Spleen (tissue), 11 donors: ENCODE measurements at regions not wholly inside any gene's neighbourhood (a gene's known extent, or its start where the extent isn't known, plus 50 kb on each side); places are given as distances from the start of the nearest gene placed in this dataset.

ENCODE experiments used
- DNase-seq: peaks from one replicate; pipeline ENCODE4 v3.0.0-alpha.2; 2020
- H3K27ac ChIP-seq, 8 donors: fragments of 200-600 bp; sonication (generic) in 7 of 8; 1 replicate in 4 of 8; 2 replicates in 4 of 8; pipeline versions ENCODE4 v1.5.0 to v1.8.0; 2016 to 2021; ENCODE audit warnings: inconsistent platforms in 4 of 8, mild to moderate bottlenecking in 4 of 8, moderate library complexity in 1 of 8
- H3K27me3 ChIP-seq, 7 donors: fragments of 200-600 bp; sonication (generic) in 6 of 7; replicated peaks in 1 of 7; 1 replicate in 4 of 7; 2 replicates in 3 of 7; pipeline versions ENCODE4 v1.5.0 to v1.8.0; 2016 to 2021; ENCODE audit warnings: inconsistent platforms in 3 of 7, mild to moderate bottlenecking in 1 of 7
- H3K36me3 ChIP-seq, 6 donors: fragments of 200-600 bp; sonication (generic) in 5 of 6; 1 replicate in 4 of 6; 2 replicates in 2 of 6; pipeline versions ENCODE4 v1.5.0 to v1.8.0; 2016 to 2021; ENCODE audit warnings: inconsistent platforms in 2 of 6
- H3K4me1 ChIP-seq, 6 donors: fragments of 200-600 bp; sonication (generic) in 5 of 6; 1 replicate in 3 of 6; 2 replicates in 3 of 6; pipeline versions ENCODE4 v1.5.0 to v1.8.0; 2016 to 2021; ENCODE audit warnings: inconsistent platforms in 3 of 6
- H3K4me3 ChIP-seq, 8 donors: fragments of 200-600 bp; sonication (generic) in 7 of 8; 1 replicate in 4 of 8; 2 replicates in 4 of 8; pipeline versions ENCODE4 v1.5.0 to v1.8.0; 2016 to 2021; ENCODE audit warnings: inconsistent platforms in 4 of 8, mild to moderate bottlenecking in 4 of 8, moderate library complexity in 2 of 8
- H3K9me3 ChIP-seq, 8 donors: fragments of 200-600 bp; sonication (generic) in 7 of 8; 1 replicate in 4 of 8; 2 replicates in 4 of 8; pipeline versions ENCODE4 v1.5.0 to v1.8.0; 2016 to 2021; ENCODE audit warnings: inconsistent platforms in 4 of 8
- CTCF ChIP-seq, 11 experiments: fragments of 200-600 bp in 7 of 11; fragments of 450-650 bp in 4 of 11; sonication (generic) in 4 of 11; IDR thresholded peaks in 8 of 11; conservative IDR thresholded peaks in 3 of 11; 1 replicate in 7 of 11; 2 replicates in 4 of 11; pipeline versions ENCODE4 v1.4.0 to v1.8.0; 2016 to 2021; ENCODE audit warnings: antibody characterized with exemption in 11 of 11, inconsistent platforms in 4 of 11, mild to moderate bottlenecking in 1 of 11
- POLR2A ChIP-seq, 3 donors: fragments of 450-650 bp; IDR thresholded peaks; one replicate each; pipeline ENCODE4 v1.5.1; 2017; ENCODE audit warnings: antibody characterized with exemption in 3 of 3, mild to moderate bottlenecking in 1 of 3
- POLR2AphosphoS5 ChIP-seq, 3 donors: sonication (generic); formaldehyde crosslinking; IDR thresholded peaks; one replicate each; pipeline ENCODE4 v1.5.1; 2017; ENCODE audit warnings: antibody characterized with exemption in 3 of 3
- WGBS, 5 donors: extraction: QIAGEN DNeasy Blood & Tissue Kit in 3 of 5; methylation state at CpG; one replicate each; pipeline versions ENCODE4 v1.1.5 to v1.1.7; 2013 to 2018; 5-methylcytosine and 5-hydroxymethylcytosine counted together
- intact Hi-C: fragments of 100-400 bp; cut with DNase I; formaldehyde crosslinking; loops from one replicate; pipeline ENCODE4 v1.15.0; 2023; ENCODE audit warnings: low total_unique reads
- donor health status: healthy with polysubstance abuse.
- donor health status: DM: no; HTN: no; CAD: no; lungs with moderate emphysema.
- donor health status: DM: no; HTN: no; CAD: no.
- donor health status: Bipolar disorder and iron deficiency.
- donor health status: healthy.
- donor health status: DM: no; HTN: no; CAD: no.
- donor health status: DM: yes; HTN: yes; CAD: no.

DNA sequence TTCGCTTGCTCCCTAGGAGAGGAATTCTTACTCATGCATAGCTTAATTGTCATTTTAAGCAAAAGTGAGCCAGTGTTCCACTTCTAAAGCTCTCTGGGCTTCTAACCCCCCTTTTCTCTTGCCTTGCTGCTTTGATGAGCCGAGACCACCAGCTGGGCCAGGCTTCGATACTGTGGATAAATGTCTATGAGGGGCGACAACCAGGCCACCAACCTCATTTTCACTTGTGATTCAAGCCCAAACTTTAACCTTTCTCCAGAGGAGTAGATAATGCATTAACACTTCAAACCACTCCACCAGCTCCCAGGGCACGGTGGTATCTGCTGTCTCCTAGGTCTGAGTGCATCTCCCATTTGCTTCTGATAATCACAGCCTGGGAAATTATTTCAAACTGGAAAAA is 205.6 kb downstream of the PSAT1 start:
- Histone ChIP-seq H3K27me3 (peaks cover 0 to 4% (median 0%) of the 10 kb centered on the region in 7 donors), H3K36me3 (no peaks in the 10 kb centered on the region), H3K9me3 (no peaks in the 10 kb centered on the region), H3K4me1 (no peaks in the 10 kb centered on the region), H3K27ac (no peak overlapping the region), H3K4me3 (no peak overlapping the region)
- intact Hi-C loops: no loop called here
- WGBS, 5 donors: 67 to 84% (median 73%) methylated on average over 5 of the region's 5 CpGs
- DNase-seq: no peak
- TF ChIP-seq POLR2AphosphoS5 (IDR thresholded peaks at IDR 0.05) (no peak), CTCF (IDR thresholded peaks at IDR 0.05 in 8 of 11, conservative IDR thresholded peaks at IDR 0.05 in 3 of 11) (no peak), POLR2A (IDR thresholded peaks at IDR 0.05) (no peak)

DNA sequence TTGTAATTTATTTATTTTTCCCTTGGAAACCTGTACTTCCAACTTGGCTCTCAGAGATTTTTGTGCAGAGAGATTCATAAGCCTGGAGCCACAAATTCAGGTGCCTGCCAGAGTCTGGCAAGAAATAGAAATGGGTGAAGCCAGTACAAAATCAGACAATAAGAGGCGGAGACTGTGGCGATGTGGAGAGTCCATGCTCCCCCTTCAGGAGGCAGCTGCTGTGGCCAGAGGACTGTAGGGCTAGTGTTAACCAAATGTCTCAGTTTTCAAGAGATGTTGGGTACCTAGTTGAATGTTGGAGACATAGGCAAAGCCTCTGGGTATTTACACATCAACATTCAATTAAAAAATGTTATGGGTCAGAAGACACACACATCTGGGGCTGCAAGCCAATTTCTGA is 208.6 kb downstream of the PSAT1 start:
- 92 to 97% (median 93%) methylated on average over 2 of the region's 2 CpGs for WGBS, 5 donors

GRCh38 chr9:78507037-78507436 is 210.1 kb downstream of the PSAT1 start:
- Histone ChIP-seq H3K27ac (no peak overlapping the region), H3K27me3 (peaks cover 0 to 4% (median 0%) of the 10 kb centered on the region in 7 donors), H3K4me3 (no peak overlapping the region), H3K4me1 (no peaks in the 10 kb centered on the region), H3K9me3 (peaks cover 0 to 12% (median 0%) of the 10 kb centered on the region in 8 donors), H3K36me3 (no peaks in the 10 kb centered on the region)
- DNase-seq: no peak
- TF ChIP-seq POLR2A (IDR thresholded peaks at IDR 0.05) (no peak), POLR2AphosphoS5 (IDR thresholded peaks at IDR 0.05) (no peak), CTCF (IDR thresholded peaks at IDR 0.05 in 8 of 11, conservative IDR thresholded peaks at IDR 0.05 in 3 of 11) (no peak)
- WGBS, 5 donors: 73 to 87% (median 79%) methylated on average over 5 of the region's 5 CpGs
- intact Hi-C loops: no loop called here

More for the DNA sequence above, 208.6 kb downstream of the PSAT1 start:
- Histone ChIP-seq H3K4me3 (no peak overlapping the region), H3K36me3 (no peaks in the 10 kb centered on the region), H3K4me1 (no peaks in the 10 kb centered on the region), H3K27ac (no peak overlapping the region), H3K27me3 (peaks cover 0 to 4% (median 0%) of the 10 kb centered on the region in 7 donors), H3K9me3 (no peaks in the 10 kb centered on the region)
- no peak for DNase-seq
- no peak for TF ChIP-seq POLR2AphosphoS5 (IDR thresholded peaks at IDR 0.05)
- no peak for TF ChIP-seq CTCF (IDR thresholded peaks at IDR 0.05 in 8 of 11, conservative IDR thresholded peaks at IDR 0.05 in 3 of 11)
- TF ChIP-seq POLR2A (IDR thresholded peaks at IDR 0.05): no peak
- intact Hi-C loops: no loop called here

DNA sequence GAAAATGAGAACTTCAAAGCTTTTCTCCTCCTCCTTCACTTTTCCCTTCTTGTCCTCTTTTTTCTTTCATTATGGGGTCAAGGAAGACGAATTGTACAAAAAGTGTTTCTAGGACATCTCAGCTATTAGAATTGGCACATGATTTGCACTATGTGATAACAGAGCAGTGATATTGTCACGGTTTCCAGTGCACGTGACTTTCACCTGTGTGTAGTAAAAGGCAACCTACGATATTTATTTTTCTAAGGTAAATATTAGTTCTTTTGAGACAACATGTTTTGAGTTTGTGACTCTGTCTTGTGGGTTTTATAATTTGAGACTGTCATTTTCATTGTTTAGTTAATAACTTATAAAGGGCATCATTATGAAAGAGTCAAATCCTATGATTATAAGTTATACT is 213.1 kb downstream of the PSAT1 start:
- Histone ChIP-seq H3K36me3 (no peaks in the 10 kb centered on the region), H3K27ac (no peak overlapping the region), H3K4me3 (no peak overlapping the region), H3K27me3 (no peaks in the 10 kb centered on the region), H3K4me1 (no peaks in the 10 kb centered on the region), H3K9me3 (peaks cover 0 to 29% (median 2%) of the 10 kb centered on the region in 8 donors)
- TF ChIP-seq POLR2AphosphoS5 (IDR thresholded peaks at IDR 0.05): no peak
- no peak for TF ChIP-seq POLR2A (IDR thresholded peaks at IDR 0.05)
- no peak for TF ChIP-seq CTCF (IDR thresholded peaks at IDR 0.05 in 8 of 11, conservative IDR thresholded peaks at IDR 0.05 in 3 of 11)
- 83 to 93% (median 88%) methylated on average over 4 of the region's 4 CpGs for WGBS, 5 donors
- intact Hi-C loops: no loop called here
- no peak for DNase-seq
